ENCODE measurements at regions not wholly inside any gene's neighbourhood (a gene's known extent, or its start where the extent isn't known, plus 50 kb on each side); places are given as distances from the start of the nearest gene placed in this dataset.

- TF ChIP-seq, protein P1, sequence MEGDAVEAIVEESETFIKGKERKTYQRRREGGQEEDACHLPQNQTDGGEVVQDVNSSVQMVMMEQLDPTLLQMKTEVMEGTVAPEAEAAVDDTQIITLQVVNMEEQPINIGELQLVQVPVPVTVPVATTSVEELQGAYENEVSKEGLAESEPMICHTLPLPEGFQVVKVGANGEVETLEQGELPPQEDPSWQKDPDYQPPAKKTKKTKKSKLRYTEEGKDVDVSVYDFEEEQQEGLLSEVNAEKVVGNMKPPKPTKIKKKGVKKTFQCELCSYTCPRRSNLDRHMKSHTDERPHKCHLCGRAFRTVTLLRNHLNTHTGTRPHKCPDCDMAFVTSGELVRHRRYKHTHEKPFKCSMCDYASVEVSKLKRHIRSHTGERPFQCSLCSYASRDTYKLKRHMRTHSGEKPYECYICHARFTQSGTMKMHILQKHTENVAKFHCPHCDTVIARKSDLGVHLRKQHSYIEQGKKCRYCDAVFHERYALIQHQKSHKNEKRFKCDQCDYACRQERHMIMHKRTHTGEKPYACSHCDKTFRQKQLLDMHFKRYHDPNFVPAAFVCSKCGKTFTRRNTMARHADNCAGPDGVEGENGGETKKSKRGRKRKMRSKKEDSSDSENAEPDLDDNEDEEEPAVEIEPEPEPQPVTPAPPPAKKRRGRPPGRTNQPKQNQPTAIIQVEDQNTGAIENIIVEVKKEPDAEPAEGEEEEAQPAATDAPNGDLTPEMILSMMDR (IDR thresholded peaks at IDR 0.05 in 4 of 5, conservative IDR thresholded peaks at IDR 0.05 in 1 of 5) = no peak
- no peak for TF ChIP-seq POLR2A (IDR thresholded peaks at IDR 0.05)
- no peaks in the 10 kb centered on the region for H3K36me3 ChIP-seq
- H3K27me3 ChIP-seq = no peaks in the 10 kb centered on the region
- intact Hi-C loops (cut with DNase I; ENCODE audit: low total_unique reads) (no loop called here), in situ Hi-C loops (cut with MboI; ENCODE audit: low sequenced_read_pairs in 4 of 4) (loop anchor here in 1 of 4 donors (10.0 kb wide), 1 partner anchor 281 kb away; no protein-coding TSS in a partner anchor)
- H3K9me3 ChIP-seq = no peaks in the 10 kb centered on the region
- no peak overlapping the region for H3K4me3 ChIP-seq
- peak overlapping the region; percentile 24 to 57 (median 44) for H3K27ac ChIP-seq
- ATAC-seq (peak; percentile 46 to 52), DNase-seq (no peak)
- H3K4me1 ChIP-seq = peaks cover 0 to 8% of the 10 kb centered on the region in 2 donors
Observed at GRCh38 chr2:65545837-65546805, 113.7 kb upstream of the SPRED2 start.

DNA sequence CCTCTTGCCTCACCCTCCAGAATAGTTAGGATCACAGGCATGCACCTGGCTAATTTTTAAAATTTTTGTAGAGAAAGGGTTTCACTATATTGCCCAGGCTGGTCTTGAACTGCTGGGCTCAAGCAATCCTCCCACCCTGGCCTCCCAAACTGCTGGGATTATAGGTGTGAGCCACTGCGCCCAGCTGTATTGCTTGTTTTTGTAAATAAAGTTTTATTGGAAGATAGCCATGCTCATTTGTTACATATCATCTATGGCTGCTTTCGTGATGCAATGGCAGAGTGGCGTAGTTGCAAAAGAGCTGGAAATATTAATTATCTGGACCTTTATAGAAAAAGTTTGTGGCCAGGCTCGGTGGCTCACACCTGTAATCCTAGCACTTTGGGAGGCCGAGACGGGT, 109.4 kb upstream of the SPRED2 start:
- Histone ChIP-seq H3K4me1 (peaks cover 0 to 8% of the 10 kb centered on the region in 2 donors), H3K27ac (no peak overlapping the region), H3K27me3 (no peaks in the 10 kb centered on the region), H3K4me3 (no peak overlapping the region), H3K9me3 (no peaks in the 10 kb centered on the region), H3K36me3 (no peaks in the 10 kb centered on the region)
- in situ Hi-C loops (cut with MboI; ENCODE audit: low sequenced_read_pairs in 4 of 4) (loop anchor here in 1 of 4 donors (10.0 kb wide), 1 partner anchor 277 kb away; no protein-coding TSS in a partner anchor), intact Hi-C loops (cut with DNase I; ENCODE audit: low total_unique reads) (no loop called here)
- no peak for ATAC-seq
- no peak for DNase-seq
- TF ChIP-seq, protein P1 (IDR thresholded peaks at IDR 0.05 in 4 of 5, conservative IDR thresholded peaks at IDR 0.05 in 1 of 5) = no peak
- TF ChIP-seq POLR2A (IDR thresholded peaks at IDR 0.05) = no peak

DNA sequence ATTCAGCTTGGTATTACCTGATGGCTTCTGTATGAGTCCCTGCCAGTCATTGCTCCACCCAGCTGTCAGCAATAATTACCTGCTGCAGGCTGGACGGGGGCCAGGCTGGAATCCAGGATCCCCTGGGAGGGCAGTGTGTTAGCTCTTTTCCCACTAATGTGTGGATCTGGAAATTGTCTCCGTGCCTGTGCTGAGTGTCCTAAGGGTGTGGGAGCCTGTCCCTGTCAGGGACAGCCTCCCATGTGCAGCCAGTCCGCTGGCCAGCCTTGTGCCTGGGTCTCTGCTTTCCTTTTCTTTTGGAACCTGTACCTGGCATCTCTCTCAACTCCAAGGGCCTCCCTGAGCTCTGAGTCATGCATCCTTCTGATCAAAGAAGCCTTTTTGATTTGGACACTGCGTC, 107.2 kb upstream of the SPRED2 start:
- H3K27ac ChIP-seq = no peak overlapping the region
- H3K36me3 ChIP-seq = no peaks in the 10 kb centered on the region
- TF ChIP-seq, protein P1 (IDR thresholded peaks at IDR 0.05 in 4 of 5, conservative IDR thresholded peaks at IDR 0.05 in 1 of 5) = no peak
- TF ChIP-seq POLR2A (IDR thresholded peaks at IDR 0.05) = no peak
- DNase-seq (no peak), ATAC-seq (no peak)
- H3K4me1 ChIP-seq = no peaks in the 10 kb centered on the region
- H3K4me3 ChIP-seq = no peak overlapping the region
- no peaks in the 10 kb centered on the region for H3K27me3 ChIP-seq
- intact Hi-C loops (cut with DNase I; ENCODE audit: low total_unique reads) (no loop called here), in situ Hi-C loops (cut with MboI; ENCODE audit: low sequenced_read_pairs in 4 of 4) (loop anchor here in 1 of 4 donors (10.0 kb wide), 1 partner anchor 275 kb away; no protein-coding TSS in a partner anchor)
- no peaks in the 10 kb centered on the region for H3K9me3 ChIP-seq

GRCh38 chr2:65537651-65538385, 105.4 kb upstream of the SPRED2 start:
- Histone ChIP-seq H3K9me3 (no peaks in the 10 kb centered on the region), H3K4me1 (no peaks in the 10 kb centered on the region), H3K27me3 (no peaks in the 10 kb centered on the region), H3K27ac (no peak overlapping the region), H3K36me3 (no peaks in the 10 kb centered on the region), H3K4me3 (no peak overlapping the region)
- no peak for ATAC-seq
- no peak for DNase-seq
- intact Hi-C loops (cut with DNase I; ENCODE audit: low total_unique reads) (no loop called here), in situ Hi-C loops (cut with MboI; ENCODE audit: low sequenced_read_pairs in 4 of 4) (no loop called here)
- no peak for TF ChIP-seq POLR2A (IDR thresholded peaks at IDR 0.05)
- TF ChIP-seq, protein P1 (IDR thresholded peaks at IDR 0.05 in 4 of 5, conservative IDR thresholded peaks at IDR 0.05 in 1 of 5) = no peak
